Nephron progenitor cell (in vitro differentiated cells): ENCODE measurements at regions not wholly inside any gene's neighbourhood (a gene's known extent, or its start where the extent isn't known, plus 50 kb on each side); places are given as distances from the start of the nearest gene placed in this dataset.
A peak's percentile ranks its signal among the peaks of the same experiment; 100 is the strongest.
"Not testable (repeated sequence)": the region's sequence is repeated elsewhere in the genome, so short reads cannot be mapped to it uniquely, and the experiment has no call there.

Source experiments
- DNase-seq: peaks from one replicate; pipeline ENCODE4 v3.0.0; 2021
- H3K27ac Mint-ChIP-seq: 2 replicates; pipeline ENCODE4 v1.8.0; 2021; ENCODE audit warnings: mild to moderate bottlenecking, moderate library complexity, mixed read lengths
- H3K27me3 Mint-ChIP-seq: 2 replicates; pipeline ENCODE4 v1.8.0; 2021; ENCODE audit warnings: mild to moderate bottlenecking, low read depth, mixed read lengths; ENCODE audit not compliant: poor library complexity
- H3K36me3 Mint-ChIP-seq: 2 replicates; pipeline ENCODE4 v1.8.0; 2021; ENCODE audit warnings: low read depth, mixed read lengths
- H3K4me1 Mint-ChIP-seq: 2 replicates; pipeline ENCODE4 v1.8.0; 2021; ENCODE audit warnings: mixed read lengths
- H3K4me3 Mint-ChIP-seq: 2 replicates; pipeline ENCODE4 v1.8.0; 2021; ENCODE audit warnings: mild to moderate bottlenecking, moderate library complexity, mixed read lengths
- H3K9me3 Mint-ChIP-seq: 2 replicates; pipeline ENCODE4 v1.8.0; 2021; ENCODE audit warnings: mild to moderate bottlenecking, moderate library complexity, mixed read lengths
- TF ChIP-seq, protein P1 (sequence below): fragments of 200-600 bp; sonication (generic); IDR thresholded peaks from 2 replicates; pipeline ENCODE4 v1.5.0; 2021; ENCODE audit warnings: antibody characterized with exemption

DNA sequence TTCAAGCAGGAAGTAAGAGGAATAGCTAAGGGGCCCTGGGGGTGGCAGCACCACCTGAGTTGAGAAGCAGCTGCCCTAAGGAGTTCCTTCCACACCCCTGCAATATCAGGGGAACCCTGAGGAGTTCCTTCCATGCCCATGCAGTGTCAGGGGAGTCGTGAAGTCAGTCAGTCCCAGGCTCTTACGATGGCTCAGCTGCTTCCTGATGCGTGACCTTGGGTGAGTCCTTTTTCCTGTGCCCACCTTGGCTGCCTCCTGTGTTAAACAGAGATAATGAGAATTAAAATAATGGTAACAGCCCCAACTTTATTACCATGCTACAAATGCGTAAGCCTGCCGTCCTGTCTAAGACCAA is 181.1 kb downstream of the MIAT start:
- Mint-ChIP-seq H3K9me3 (no peaks in the 10 kb centered on the region), H3K4me1 (peaks cover 23% of the 10 kb centered on the region), H3K4me3 (no peak overlapping the region), H3K36me3 (no peaks in the 10 kb centered on the region), H3K27me3 (peaks cover 41% of the 10 kb centered on the region), H3K27ac (no peak overlapping the region)
- no peak for DNase-seq
- TF ChIP-seq, protein P1, sequence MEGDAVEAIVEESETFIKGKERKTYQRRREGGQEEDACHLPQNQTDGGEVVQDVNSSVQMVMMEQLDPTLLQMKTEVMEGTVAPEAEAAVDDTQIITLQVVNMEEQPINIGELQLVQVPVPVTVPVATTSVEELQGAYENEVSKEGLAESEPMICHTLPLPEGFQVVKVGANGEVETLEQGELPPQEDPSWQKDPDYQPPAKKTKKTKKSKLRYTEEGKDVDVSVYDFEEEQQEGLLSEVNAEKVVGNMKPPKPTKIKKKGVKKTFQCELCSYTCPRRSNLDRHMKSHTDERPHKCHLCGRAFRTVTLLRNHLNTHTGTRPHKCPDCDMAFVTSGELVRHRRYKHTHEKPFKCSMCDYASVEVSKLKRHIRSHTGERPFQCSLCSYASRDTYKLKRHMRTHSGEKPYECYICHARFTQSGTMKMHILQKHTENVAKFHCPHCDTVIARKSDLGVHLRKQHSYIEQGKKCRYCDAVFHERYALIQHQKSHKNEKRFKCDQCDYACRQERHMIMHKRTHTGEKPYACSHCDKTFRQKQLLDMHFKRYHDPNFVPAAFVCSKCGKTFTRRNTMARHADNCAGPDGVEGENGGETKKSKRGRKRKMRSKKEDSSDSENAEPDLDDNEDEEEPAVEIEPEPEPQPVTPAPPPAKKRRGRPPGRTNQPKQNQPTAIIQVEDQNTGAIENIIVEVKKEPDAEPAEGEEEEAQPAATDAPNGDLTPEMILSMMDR: no peak

DNA sequence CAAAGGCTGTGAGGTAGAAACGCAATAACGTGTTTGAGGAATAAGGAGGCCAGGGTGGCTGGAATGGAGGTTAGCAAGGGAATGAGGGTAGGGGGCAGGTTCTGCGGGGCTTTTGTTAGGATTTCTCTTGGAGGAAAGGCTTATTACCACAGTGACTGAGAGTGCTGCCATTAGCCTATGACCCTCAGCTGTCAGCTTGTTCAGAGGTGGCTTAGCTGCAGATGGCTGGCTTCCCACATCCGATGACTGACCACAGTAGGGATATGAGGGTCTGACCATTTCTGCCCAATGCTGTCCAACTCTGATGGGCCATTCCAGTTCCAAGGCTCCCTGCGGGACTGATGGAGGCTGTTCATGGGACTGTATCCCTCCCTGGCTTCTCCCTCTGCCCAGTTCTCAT is 181.8 kb downstream of the MIAT start:
- Mint-ChIP-seq H3K9me3 (no peaks in the 10 kb centered on the region), H3K27me3 (peaks cover 40% of the 10 kb centered on the region), H3K4me3 (no peak overlapping the region), H3K36me3 (no peaks in the 10 kb centered on the region), H3K27ac (no peak overlapping the region), H3K4me1 (peaks cover 23% of the 10 kb centered on the region)
- no peak for DNase-seq
- TF ChIP-seq, protein P1: no peak

DNA sequence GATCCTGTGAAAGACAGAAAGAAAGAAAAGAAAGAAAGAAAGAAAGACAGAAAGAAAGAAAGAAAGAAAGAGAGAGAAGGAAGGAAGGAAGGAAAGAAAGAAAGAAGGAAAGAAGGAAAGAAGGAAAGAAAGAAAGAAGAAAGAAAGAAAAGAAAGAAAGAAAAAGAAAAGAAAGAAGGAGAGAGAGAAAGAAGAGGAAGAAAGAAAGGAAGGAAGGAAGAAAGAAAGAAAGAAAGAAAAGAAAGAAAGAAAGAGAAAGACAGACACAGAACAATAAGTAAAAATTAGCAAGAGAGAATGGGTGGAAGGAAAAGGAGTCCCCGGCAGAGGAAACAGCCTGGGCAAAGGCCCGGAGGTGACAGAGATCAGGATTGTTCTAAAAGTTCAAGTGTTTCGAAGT is 183.4 kb downstream of the MIAT start:
- H3K4me3 Mint-ChIP-seq, H3K9me3 Mint-ChIP-seq, DNase-seq, H3K36me3 Mint-ChIP-seq, H3K27ac Mint-ChIP-seq: not testable (repeated sequence)
- Mint-ChIP-seq H3K4me1 (peaks cover 23% of the 10 kb centered on the region), H3K27me3 (peaks cover 41% of the 10 kb centered on the region)

DNA sequence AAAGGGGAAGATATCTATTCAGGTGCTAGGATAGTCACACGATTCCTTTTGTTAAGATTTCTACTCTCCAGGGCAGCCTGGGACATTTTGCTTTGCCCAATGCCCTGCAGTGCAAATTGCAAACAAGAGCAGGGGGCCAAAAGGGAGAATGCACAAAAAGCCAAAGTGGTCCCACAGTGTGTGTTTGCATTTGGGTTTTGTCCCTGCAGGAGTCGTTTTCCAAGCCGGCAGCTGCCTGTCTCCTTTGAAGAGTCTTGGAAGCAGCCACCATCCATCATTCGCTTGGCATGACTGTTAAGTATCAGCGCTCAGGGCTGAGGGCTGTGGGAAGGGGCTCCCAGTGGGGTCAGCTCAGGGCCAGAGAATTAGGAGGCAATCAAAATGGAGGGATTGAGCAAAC is 184.7 kb downstream of the MIAT start:
- H3K27me3 Mint-ChIP-seq: peaks cover 54% of the 10 kb centered on the region
- no peak overlapping the region for H3K27ac Mint-ChIP-seq
- H3K4me3 Mint-ChIP-seq: no peak overlapping the region
- H3K4me1 Mint-ChIP-seq: peaks cover 23% of the 10 kb centered on the region
- TF ChIP-seq, protein P1: no peak
- peak; percentile 20 for DNase-seq
- H3K36me3 Mint-ChIP-seq: no peaks in the 10 kb centered on the region
- H3K9me3 Mint-ChIP-seq: no peaks in the 10 kb centered on the region

DNA sequence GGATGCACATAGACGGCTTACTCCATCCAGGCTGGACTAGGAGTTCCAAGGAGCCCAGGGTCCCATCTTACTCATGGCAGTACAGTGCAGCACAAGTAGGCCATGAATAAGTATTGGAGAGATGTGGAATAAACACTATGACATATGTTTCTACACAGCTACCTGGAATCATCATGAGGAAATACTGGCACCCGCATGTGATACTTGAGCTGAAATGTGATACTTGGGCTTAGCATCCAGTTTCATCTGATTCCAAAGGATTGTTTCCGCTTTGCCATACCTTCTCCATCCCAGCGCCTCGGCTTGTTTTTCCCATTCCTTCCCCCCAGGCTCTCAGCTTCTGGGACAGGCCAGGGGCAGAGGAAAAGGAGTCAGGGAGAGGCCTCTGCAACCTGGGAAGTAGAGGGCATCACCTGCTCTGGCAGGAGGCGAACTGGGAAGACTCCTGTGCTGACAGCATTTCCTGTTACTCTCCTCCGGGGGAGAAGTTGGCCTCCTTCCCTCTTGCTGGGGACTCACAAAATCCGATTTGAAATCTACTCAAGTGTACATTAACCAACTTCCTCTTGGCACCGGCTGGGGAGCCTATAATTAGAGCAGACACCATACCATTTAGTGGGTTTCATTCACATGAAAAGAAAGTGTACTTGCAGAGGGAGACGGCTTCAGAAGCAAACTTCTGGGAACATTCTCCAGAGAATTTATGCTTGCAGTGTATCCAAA is 187.8 kb downstream of the MIAT start:
- Mint-ChIP-seq H3K9me3 (no peaks in the 10 kb centered on the region), H3K4me3 (no peak overlapping the region), H3K36me3 (no peaks in the 10 kb centered on the region), H3K27me3 (peaks cover 63% of the 10 kb centered on the region), H3K27ac (no peak overlapping the region), H3K4me1 (peaks cover 17% of the 10 kb centered on the region)
- TF ChIP-seq, protein P1: no peak
- DNase-seq: no peak

DNA sequence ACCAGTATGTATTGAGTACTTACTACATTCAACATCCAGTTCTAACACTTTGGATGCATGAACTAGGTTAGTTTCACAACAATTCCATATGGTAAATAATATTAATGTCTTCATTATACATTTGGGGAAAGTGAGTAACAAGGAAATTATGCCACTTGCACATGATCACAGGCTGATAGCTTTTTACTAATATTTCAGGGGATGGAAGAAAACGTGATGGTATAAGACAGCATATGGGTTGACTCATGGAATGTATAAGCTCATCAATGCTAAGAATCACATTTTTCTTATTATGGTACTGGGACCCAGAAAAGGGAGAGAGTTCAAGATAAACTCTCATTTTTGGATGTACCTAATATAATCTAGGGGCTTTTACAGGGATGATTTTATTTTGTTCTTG is 188.7 kb downstream of the MIAT start:
- H3K4me1 Mint-ChIP-seq: peaks cover 11% of the 10 kb centered on the region
- no peak overlapping the region for H3K27ac Mint-ChIP-seq
- no peaks in the 10 kb centered on the region for H3K9me3 Mint-ChIP-seq
- TF ChIP-seq, protein P1: no peak
- peaks cover 68% of the 10 kb centered on the region for H3K27me3 Mint-ChIP-seq
- no peak overlapping the region for H3K4me3 Mint-ChIP-seq
- no peaks in the 10 kb centered on the region for H3K36me3 Mint-ChIP-seq
- DNase-seq: no peak
